Suprapubic skin (tissue), 4 donors: ENCODE measurements at regions not wholly inside any gene's neighbourhood (a gene's known extent, or its start where the extent isn't known, plus 50 kb on each side); places are given as distances from the start of the nearest gene placed in this dataset.

ENCODE experiments used
- CTCF ChIP-seq, 2 donors: fragments of 200-600 bp in 1 of 2; fragments of 450-650 bp in 1 of 2; sonication (generic) in 1 of 2; IDR thresholded peaks; one replicate each; pipeline ENCODE4 v1.5.1; 2016 to 2019; ENCODE audit warnings: antibody characterized with exemption in 2 of 2, mild to moderate bottlenecking in 1 of 2, moderate library complexity in 1 of 2
- EP300 ChIP-seq: sonication (generic); formaldehyde crosslinking; IDR thresholded peaks from one replicate; pipeline ENCODE4 v1.6.1; 2017; ENCODE audit warnings: antibody characterized with exemption
- POLR2AphosphoS5 ChIP-seq, 3 donors: sonication (generic); formaldehyde crosslinking; IDR thresholded peaks; one replicate each; pipeline ENCODE4 v1.6.1; 2017; ENCODE audit warnings: antibody characterized with exemption in 3 of 3

- no peak for TF ChIP-seq CTCF (IDR thresholded peaks at IDR 0.05)
- no peak for TF ChIP-seq POLR2AphosphoS5 (IDR thresholded peaks at IDR 0.05)
- no peak for TF ChIP-seq EP300
These were observed 73.3 kb upstream of the ZDHHC15 start for GRCh38 chrX:75596178-75596577.
